ENCODE measurements at regions not wholly inside any gene's neighbourhood (a gene's known extent, or its start where the extent isn't known, plus 50 kb on each side); places are given as distances from the start of the nearest gene placed in this dataset.

- H3K4me3 ChIP-seq (ENCODE audit: low read depth, low read length), result no peak overlapping the region
- no peak for TF ChIP-seq CTCF (IDR thresholded peaks at IDR 0.05; ENCODE audit: insufficient read depth, low read depth, low read length, missing control alignments)
- DNase-seq (ENCODE audit: low read depth), result no peak
Observed at GRCh38 chr4:11342401-11342800, 86.3 kb downstream of the HS3ST1 start.

GRCh38 chr4:11341337-11342043 is 87.2 kb downstream of the HS3ST1 start:
- no peak overlapping the region for H3K4me3 ChIP-seq (ENCODE audit: low read depth, low read length)
- peak; percentile 27 for DNase-seq (ENCODE audit: low read depth)
- TF ChIP-seq CTCF (IDR thresholded peaks at IDR 0.05; ENCODE audit: insufficient read depth, low read depth, low read length, missing control alignments), result no peak

GRCh38 chr4:11338956-11339782 is 89.5 kb downstream of the HS3ST1 start:
- no peak overlapping the region for H3K4me3 ChIP-seq (ENCODE audit: low read depth, low read length)
- TF ChIP-seq CTCF (IDR thresholded peaks at IDR 0.05; ENCODE audit: insufficient read depth, low read depth, low read length, missing control alignments), result no peak
- peak; percentile 21 for DNase-seq (ENCODE audit: low read depth)

- no peak for DNase-seq (ENCODE audit: low read depth)
- no peak overlapping the region for H3K4me3 ChIP-seq (ENCODE audit: low read depth, low read length)
- no peak for TF ChIP-seq CTCF (IDR thresholded peaks at IDR 0.05; ENCODE audit: insufficient read depth, low read depth, low read length, missing control alignments)
Observed at GRCh38 chr4:11337287-11337686, 91.4 kb downstream of the HS3ST1 start.

GRCh38 chr4:11336435-11336834 is 92.3 kb downstream of the HS3ST1 start:
- DNase-seq (ENCODE audit: low read depth), result no peak
- no peak for TF ChIP-seq CTCF (IDR thresholded peaks at IDR 0.05; ENCODE audit: insufficient read depth, low read depth, low read length, missing control alignments)
- H3K4me3 ChIP-seq (ENCODE audit: low read depth, low read length), result no peak overlapping the region

- DNase-seq (ENCODE audit: low read depth), result no peak
- TF ChIP-seq CTCF (IDR thresholded peaks at IDR 0.05; ENCODE audit: insufficient read depth, low read depth, low read length, missing control alignments), result no peak
- H3K4me3 ChIP-seq (ENCODE audit: low read depth, low read length), result no peak overlapping the region
Observed at GRCh38 chr4:11334887-11335286, 93.8 kb downstream of the HS3ST1 start.

Data from GM12865 (cell line).